H1 (cell line): ENCODE measurements at regions not wholly inside any gene's neighbourhood (a gene's known extent, or its start where the extent isn't known, plus 50 kb on each side); places are given as distances from the start of the nearest gene placed in this dataset.

Experiments
- CTCF ChIA-PET: fragments of 300-600 bp; sonication (Branson Sonifier 250); formaldehyde crosslinking; loops from one replicate; lab custom pipeline; 2021; ENCODE audit not compliant: partially characterized antibody; lab: Charles Lee
- POLR2A ChIA-PET: fragments of 300-600 bp; sonication (Branson Sonifier 250); formaldehyde crosslinking; loops from one replicate; lab custom pipeline; 2021; ENCODE audit warnings: inconsistent platforms; ENCODE audit not compliant: partially characterized antibody; lab: Charles Lee
- DNase-seq, 2 experiments: peaks; one replicate each; pipeline versions ENCODE4 v3.0.0 to v3.0.0-alpha.2; 2010 to 2022; ENCODE audit warnings: low spot score in 2 of 2, low read depth in 1 of 2, mixed read lengths in 1 of 2
- FAIRE-seq: peaks from 2 replicates; lab custom pipeline; 2011; peaks lifted over from hg19 to GRCh38; lab: Jason Lieb, UNC
- H2AFZ ChIP-seq: 2 replicates; pipeline ENCODE4 v1.8.1; 2012; ENCODE audit warnings: low read length, inconsistent platforms
- H2AK5ac ChIP-seq: 2 replicates; pipeline ENCODE4 v1.6.1; 2013; ENCODE audit warnings: low read depth, low read length
- H2BK120ac ChIP-seq: replicated peaks from 2 replicates; pipeline ENCODE3; 2013; ENCODE audit warnings: low read depth, low read length, inconsistent platforms
- H2BK12ac ChIP-seq: 2 replicates; pipeline ENCODE4 v1.6.1; 2013; ENCODE audit warnings: low read depth, low read length
- H2BK15ac ChIP-seq: 2 replicates; pipeline ENCODE4 v1.6.1; 2013; ENCODE audit warnings: low read length
- H2BK20ac ChIP-seq: 2 replicates; pipeline ENCODE4 v1.6.1; 2013; ENCODE audit warnings: low read length
- H2BK5ac ChIP-seq: 2 replicates; pipeline ENCODE4 v1.6.1; 2013; ENCODE audit warnings: low read depth, low read length
- H3K14ac ChIP-seq: 2 replicates; pipeline ENCODE4 v1.6.1; 2013; ENCODE audit warnings: inconsistent platforms; ENCODE audit not compliant: insufficient read length
- H3K18ac ChIP-seq: 2 replicates; pipeline ENCODE4 v1.6.1; 2013; ENCODE audit warnings: low read length; ENCODE audit errors: extremely low read depth
- H3K23ac ChIP-seq: 2 replicates; pipeline ENCODE4 v1.6.1; 2013; ENCODE audit warnings: inconsistent platforms; ENCODE audit not compliant: insufficient read length
- H3K23me2 ChIP-seq: 2 replicates; pipeline ENCODE4 v1.6.1; 2013; ENCODE audit warnings: low read depth, low read length
- H3K27ac ChIP-seq: 2 replicates; pipeline ENCODE4 v1.6.1; 2011; ENCODE audit warnings: low read depth, low read length, inconsistent platforms
- H3K27me3 ChIP-seq, 4 experiments: replicated peaks in 1 of 4; 1 replicate in 1 of 4; 2 replicates in 3 of 4; pipeline versions ENCODE4 v1.6.1 to v1.8.1; 2011 to 2013; ENCODE audit warnings: low read length in 3 of 4, mild to moderate bottlenecking in 3 of 4, inconsistent platforms in 2 of 4, mixed read lengths in 2 of 4, moderate library complexity in 1 of 4; ENCODE audit not compliant: control insufficient read depth in 3 of 4, insufficient read depth in 3 of 4; ENCODE audit errors: extremely low read depth in 1 of 4
- H3K36me3 ChIP-seq, 4 experiments: 2 replicates each; pipeline versions ENCODE4 v1.6.1 to v1.8.1; 2011 to 2013; ENCODE audit warnings: mild to moderate bottlenecking in 4 of 4, low read length in 3 of 4, moderate library complexity in 2 of 4, control low read depth in 1 of 4, inconsistent platforms in 1 of 4; ENCODE audit not compliant: insufficient read depth in 4 of 4, control insufficient read depth in 2 of 4
- H3K4ac ChIP-seq: replicated peaks from 2 replicates; pipeline ENCODE3; 2013; ENCODE audit warnings: low read length, low read depth, mixed read lengths, inconsistent platforms; ENCODE audit not compliant: insufficient read length
- H3K4me1 ChIP-seq, 4 experiments: replicated peaks in 1 of 4; 1 replicate in 1 of 4; 2 replicates in 3 of 4; pipeline versions ENCODE4 v1.6.1 to v1.8.1; 2011 to 2013; ENCODE audit warnings: low read length in 3 of 4, inconsistent platforms in 2 of 4, mixed read lengths in 1 of 4; ENCODE audit not compliant: insufficient read depth in 4 of 4, control insufficient read depth in 3 of 4
- H3K4me2 ChIP-seq, 2 experiments: 2 replicates each; pipeline versions ENCODE4 v1.6.1 to v1.8.1; 2011 to 2013; ENCODE audit warnings: low read depth in 2 of 2, low read length in 2 of 2, control low read depth in 1 of 2, inconsistent platforms in 1 of 2, mild to moderate bottlenecking in 1 of 2; ENCODE audit not compliant: insufficient read depth in 1 of 2
- H3K4me3 ChIP-seq, 4 experiments: fragments of 200-600, 300-600 bp in 1 of 4; sonication (generic), shearing (Covaris generic), sonication (Bioruptor Twin) in 1 of 4; 2 replicates each; pipeline versions ENCODE4 v1.5.1 to v1.8.1; 2011 to 2016; ENCODE audit warnings: low read length in 4 of 4, low read depth in 3 of 4, control low read depth in 2 of 4, inconsistent platforms in 2 of 4, mild to moderate bottlenecking in 2 of 4, mixed read lengths in 1 of 4, moderate library complexity in 1 of 4; ENCODE audit not compliant: insufficient read depth in 2 of 4; ENCODE audit errors: extremely low read depth in 1 of 4
- H3K56ac ChIP-seq: replicated peaks from 2 replicates; pipeline ENCODE3; 2013; ENCODE audit warnings: low read depth, mild to moderate bottlenecking, mixed read lengths, low read length, inconsistent platforms; ENCODE audit not compliant: insufficient read length
- H3K79me1 ChIP-seq: 2 replicates; pipeline ENCODE4 v1.6.1; 2013; ENCODE audit warnings: low read depth, low read length, control low read depth
- H3K79me2 ChIP-seq, 2 experiments: 2 replicates each; pipeline versions ENCODE4 v1.6.1 to v1.8.1; 2012 to 2013; ENCODE audit warnings: low read length in 2 of 2, mild to moderate bottlenecking in 2 of 2, inconsistent platforms in 1 of 2; ENCODE audit not compliant: insufficient read depth in 2 of 2, control insufficient read depth in 1 of 2
- H3K9ac ChIP-seq, 4 experiments: replicated peaks in 1 of 4; 1 replicate in 1 of 4; 2 replicates in 3 of 4; pipeline versions ENCODE4 v1.6.1 to v1.8.1; 2011 to 2013; ENCODE audit warnings: low read depth in 3 of 4, low read length in 3 of 4, control low read depth in 2 of 4, mild to moderate bottlenecking in 2 of 4, moderate library complexity in 2 of 4, inconsistent platforms in 1 of 4; ENCODE audit errors: extremely low read depth in 1 of 4
- H3K9me3 ChIP-seq, 2 experiments: 2 replicates each; pipeline versions ENCODE4 v1.6.1 to v1.8.1; 2012 to 2013; ENCODE audit warnings: mild to moderate bottlenecking in 2 of 2, moderate library complexity in 2 of 2, control low read depth in 1 of 2, inconsistent platforms in 1 of 2, low read depth in 1 of 2, low read length in 1 of 2, mixed read lengths in 1 of 2; ENCODE audit not compliant: insufficient read depth in 2 of 2
- H4K20me1 ChIP-seq, 2 experiments: replicated peaks in 1 of 2; 2 replicates each; pipeline versions ENCODE3 to v1.8.1; 2011 to 2013; ENCODE audit warnings: inconsistent platforms in 2 of 2, low read length in 2 of 2, mild to moderate bottlenecking in 1 of 2; ENCODE audit not compliant: insufficient read depth in 2 of 2, control insufficient read depth in 1 of 2
- H4K5ac ChIP-seq: 2 replicates; pipeline ENCODE4 v1.6.1; 2013; ENCODE audit warnings: low read length, low read depth, mixed read lengths, inconsistent platforms; ENCODE audit not compliant: insufficient read length
- H4K8ac ChIP-seq: 2 replicates; pipeline ENCODE4 v1.8.0; 2013; ENCODE audit warnings: mild to moderate bottlenecking, moderate library complexity, low read length, inconsistent platforms; ENCODE audit not compliant: insufficient read depth; ENCODE audit errors: extremely low read depth
- H4K91ac ChIP-seq: replicated peaks from 2 replicates; pipeline ENCODE3; 2013; ENCODE audit warnings: low read length, mixed read lengths, inconsistent platforms; ENCODE audit not compliant: insufficient read length
- EGR1 ChIP-seq: IDR thresholded peaks from 2 replicates; pipeline ENCODE4 v1.6.1; 2011; ENCODE audit warnings: low read depth, low read length, borderline replicate concordance
- HDAC6 ChIP-seq: IDR thresholded peaks from one replicate; pipeline ENCODE4 v1.7.1; 2012; ENCODE audit warnings: low read depth, mild to moderate bottlenecking, inconsistent platforms, low read length, moderate library complexity
- KDM5A ChIP-seq: fragments of 200-600 bp; IDR thresholded peaks from 2 replicates; pipeline ENCODE4 v1.7.1; 2012; ENCODE audit warnings: mild to moderate bottlenecking, low read length, inconsistent platforms, mixed read lengths
- SIRT6 ChIP-seq: IDR thresholded peaks from one replicate; pipeline ENCODE4 v1.7.1; 2012; ENCODE audit warnings: low read length, inconsistent platforms
- SP2 ChIP-seq: IDR thresholded peaks from 2 replicates; pipeline ENCODE4 v1.6.1; 2012; ENCODE audit warnings: mild to moderate bottlenecking, low read length, inconsistent platforms
- WGBS, 2 experiments: shearing (Covaris generic) in 1 of 2; methylation state at CpG; one replicate each; pipeline versions ENCODE4 v1.1.6 to v1.1.7; 2013 to 2015; ENCODE audit warnings: low lambda C conversion rate in 2 of 2, mixed read lengths in 2 of 2, inconsistent platforms in 1 of 2, low coverage in 1 of 2, missing lambda C conversion rate in 1 of 2; ENCODE audit not compliant: insufficient replicate concordance in 2 of 2, insufficient coverage in 1 of 2, insufficient read length in 1 of 2; ENCODE audit errors: extremely low coverage in 1 of 2, missing lambda C conversion rate in 1 of 2; 5-methylcytosine and 5-hydroxymethylcytosine counted together

GRCh38 chr15:97096303-97096835 lies 765.9 kb downstream of the NR2F2 start:
- no peak overlapping the region for H3K23ac ChIP-seq
- DNase-seq (no peak), FAIRE-seq (no peak)
- no peak overlapping the region for H2BK5ac ChIP-seq
- H3K79me2 ChIP-seq: no peaks in the 10 kb centered on the region
- H4K20me1 ChIP-seq: no peaks in the 10 kb centered on the region
- H2BK12ac ChIP-seq: no peak overlapping the region
- H2AFZ ChIP-seq: no peak overlapping the region
- H3K36me3 ChIP-seq: no peaks in the 10 kb centered on the region
- ChIA-PET POLR2A (no interaction called here), CTCF (no interaction called here)
- H3K56ac ChIP-seq: no peak overlapping the region
- H3K4me2 ChIP-seq: no peak overlapping the region
- H3K23me2 ChIP-seq: no peaks in the 10 kb centered on the region
- H4K8ac ChIP-seq: no peak overlapping the region
- H3K9ac ChIP-seq: no peak overlapping the region
- H3K4me1 ChIP-seq: no peaks in the 10 kb centered on the region
- H3K27me3 ChIP-seq: peaks cover 0 to 1% (median 0%) of the 10 kb centered on the region in 4 experiments; a peak in 1 of 7 replicates
- no peaks in the 10 kb centered on the region for H3K9me3 ChIP-seq
- no peak overlapping the region for H2BK20ac ChIP-seq
- no peak overlapping the region for H2BK15ac ChIP-seq
- no peaks in the 10 kb centered on the region for H3K79me1 ChIP-seq
- H2AK5ac ChIP-seq: no peak overlapping the region
- H3K4me3 ChIP-seq: no peak overlapping the region
- H3K18ac ChIP-seq: no peak overlapping the region
- WGBS, 2 experiments: 61% methylated on average over 2 of the region's 2 CpGs; no CpG with 5 or more reads in 1 of the 2 experiments
- H3K14ac ChIP-seq: no peak overlapping the region
- no peak overlapping the region for H3K27ac ChIP-seq
- H2BK120ac ChIP-seq: no peak overlapping the region
- no peak overlapping the region for H4K5ac ChIP-seq
- no peak overlapping the region for H3K4ac ChIP-seq
- no peak overlapping the region for H4K91ac ChIP-seq
- TF ChIP-seq KDM5A: no peak
- TF ChIP-seq SIRT6: no peak
- TF ChIP-seq HDAC6: no peak
- TF ChIP-seq EGR1: no peak
- no peak for TF ChIP-seq SP2
